Fibroblast of the aortic adventitia (primary cell): ENCODE measurements at regions not wholly inside any gene's neighbourhood (a gene's known extent, or its start where the extent isn't known, plus 50 kb on each side); places are given as distances from the start of the nearest gene placed in this dataset. TPM values are rescaled to one million over a fixed set of nuclear protein-coding genes. Genes with fewer than 3 reads are reported as not detected.

Experiments
- DNase-seq: peaks from one replicate; pipeline ENCODE4 v3.0.0-alpha.2; 2010; ENCODE audit warnings: low read depth
- H3K4me3 ChIP-seq: 2 replicates; pipeline ENCODE4 v1.5.1; 2011; ENCODE audit warnings: low read depth, mild to moderate bottlenecking, control low read depth, low read length, moderate library complexity
- CTCF ChIP-seq: IDR thresholded peaks from 2 replicates; pipeline ENCODE4 v1.5.1; 2011; ENCODE audit warnings: mild to moderate bottlenecking, low read length, control low read depth, inconsistent platforms; ENCODE audit not compliant: insufficient read depth
- small RNA-seq: library from RNA; depleted of rRNA; stranded (forward); fragments of <200 nt; gene quantifications from one replicate; pipeline ENCODE3, GENCODE V24; 2012

DNA sequence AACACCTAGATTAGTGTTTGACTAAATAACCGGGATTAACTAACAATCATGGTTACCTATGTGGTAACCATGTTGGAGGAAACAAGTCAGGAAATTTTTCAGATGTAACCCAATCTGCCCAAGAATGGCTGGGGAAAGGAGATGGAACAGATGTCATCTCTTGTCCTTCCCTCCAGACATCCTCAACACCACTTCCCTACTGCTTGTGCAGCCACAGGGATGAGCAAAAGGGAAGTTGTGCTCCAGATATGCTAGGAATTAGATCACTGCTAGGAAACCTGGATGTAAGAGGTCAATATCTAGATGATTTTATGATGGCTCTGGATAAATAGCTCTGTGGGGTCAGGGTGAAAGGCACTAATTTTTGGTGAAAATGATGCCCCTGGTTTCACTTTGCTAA lies 61.3 kb upstream of the ELL2 start:
- H3K4me3 ChIP-seq = no peak overlapping the region
- DNase-seq = no peak
- no peak for TF ChIP-seq CTCF

GRCh38 chr5:96017951-96018350 lies 56.3 kb upstream of the ELL2 start:
- peak; percentile 75 for DNase-seq
- no peak for TF ChIP-seq CTCF
- H3K4me3 ChIP-seq = no peak overlapping the region

DNA sequence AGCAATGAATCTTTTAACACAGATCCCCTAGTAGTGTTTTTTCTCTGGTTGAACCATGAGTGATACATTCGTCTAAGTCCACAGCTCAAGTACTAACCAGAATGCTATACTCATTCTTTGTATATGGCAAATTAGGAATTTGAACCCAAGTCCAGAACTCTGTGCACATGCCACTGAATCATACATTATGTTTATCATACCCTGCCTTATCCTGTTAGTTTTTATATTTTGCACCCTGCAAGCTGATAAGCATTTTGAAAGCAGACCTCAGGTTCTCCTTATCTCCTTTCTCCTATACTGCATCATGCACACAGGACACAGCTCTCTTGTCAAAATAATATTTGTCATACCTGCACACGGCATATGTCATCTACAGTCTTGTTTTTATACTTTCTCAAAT lies 54.6 kb upstream of the ELL2 start:
- TF ChIP-seq CTCF = no peak
- H3K4me3 ChIP-seq = no peak overlapping the region
- no peak for DNase-seq

- no peak for DNase-seq
- TF ChIP-seq CTCF = no peak
- H3K4me3 ChIP-seq = no peak overlapping the region
Observed at GRCh38 chr5:96015709-96016108, 54.1 kb upstream of the ELL2 start.

GRCh38 chr5:96014395-96014794 lies 52.7 kb upstream of the ELL2 start:
- TF ChIP-seq CTCF = no peak
- no peak overlapping the region for H3K4me3 ChIP-seq
- DNase-seq = no peak

- no peak for DNase-seq
- no peak for TF ChIP-seq CTCF
Observed at GRCh38 chr5:96013254-96013653, 51.6 kb upstream of the ELL2 start.

DNA sequence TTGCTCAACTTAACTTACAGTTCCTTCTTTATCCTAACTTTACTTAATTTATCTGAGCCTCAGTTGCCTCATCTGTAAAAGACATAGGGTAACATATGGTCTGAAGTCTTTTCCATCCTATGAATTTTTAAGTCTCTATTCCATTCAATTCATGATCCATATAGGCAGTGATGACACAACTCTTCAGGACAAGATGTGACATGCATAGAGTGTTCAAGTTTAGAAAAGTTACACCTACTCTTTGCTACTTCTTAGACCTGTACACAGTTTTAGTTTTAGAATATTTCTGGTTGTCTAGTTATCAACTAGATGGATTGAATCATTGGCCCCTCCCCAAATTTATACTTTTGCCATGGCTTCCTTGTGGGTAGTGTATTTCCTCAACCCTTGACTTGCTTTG lies 50.7 kb upstream of the ELL2 start:
- DNase-seq = no peak
- no peak for TF ChIP-seq CTCF

More at GRCh38 chr5:96013254-96013653, 51.6 kb upstream of the ELL2 start:
- H3K4me3 ChIP-seq = no peak overlapping the region

More for the DNA sequence above, 50.7 kb upstream of the ELL2 start:
- H3K4me3 ChIP-seq = no peak overlapping the region

Small RNA genes in the stretch of these regions (small RNA-seq; reads per million reads assigned to genes)
- gene MIR583 (0.25 reads per million), gene RNU6-524P (not detected)
